ENCODE measurements at regions not wholly inside any gene's neighbourhood (a gene's known extent, or its start where the extent isn't known, plus 50 kb on each side); places are given as distances from the start of the nearest gene placed in this dataset.

GRCh38 chr2:121124330-121124729 lies 160.7 kb downstream of the TFCP2L1 start:
- CTCF ChIA-PET: interaction anchor here (1.0 kb wide), 1 partner anchor 44 kb away, joined by 3 read pairs; no protein-coding TSS in a partner anchor
- no peak overlapping the region for H3K4me2 ChIP-seq (ENCODE audit: insufficient read depth, low read length)
- no peaks in the 10 kb centered on the region for H3K27me3 ChIP-seq (ENCODE audit: control insufficient read depth in 2 of 2, insufficient read depth in 2 of 2, low read length in 2 of 2)
- DNase-seq (ENCODE audit: low read depth, low spot score) (no peak), FAIRE-seq (no peak)
- no peaks in the 10 kb centered on the region for H3K9me3 ChIP-seq (replicated peaks; ENCODE audit: control insufficient read depth, insufficient read depth, low read length)
- H3K27ac ChIP-seq (ENCODE audit: insufficient read depth, low read depth, low read length): no peak overlapping the region
- H3K9ac ChIP-seq (replicated peaks; ENCODE audit: extremely low read depth, insufficient read depth, low read length): no peak overlapping the region
- no peaks in the 10 kb centered on the region for H3K9me1 ChIP-seq (replicated peaks; ENCODE audit: control insufficient read depth, extremely low read depth, insufficient read depth, low read length)
- POLR2A ChIA-PET: no interaction called here
- no peaks in the 10 kb centered on the region for H3K79me2 ChIP-seq (ENCODE audit: control insufficient read depth, insufficient read depth, low read length)
- no TSS peak for BruUV-seq (replicated peaks)
- TF ChIP-seq GATA2 (IDR thresholded peaks at IDR 0.05; ENCODE audit: insufficient read depth, insufficient read length, low read depth, low read length): no peak
- TF ChIP-seq CTCF (IDR thresholded peaks at IDR 0.05; ENCODE audit: extremely low read depth in 1 of 2, insufficient read depth in 1 of 2, low read depth in 1 of 2, low read length in 2 of 2): no peak
- TF ChIP-seq JUN (IDR thresholded peaks at IDR 0.05; ENCODE audit: borderline replicate concordance, insufficient read depth, insufficient read length, low read depth): no peak
- no peak for TF ChIP-seq EZH2 (IDR thresholded peaks at IDR 0.05; ENCODE audit: borderline replicate concordance, low read depth, low read length, severe bottlenecking)
- TF ChIP-seq FOS (IDR thresholded peaks at IDR 0.05; ENCODE audit: borderline replicate concordance, insufficient read depth, low read length): no peak
- no peaks in the 10 kb centered on the region for H3K4me1 ChIP-seq (ENCODE audit: control insufficient read depth, extremely low read depth, insufficient read depth, low read length)
- dilution Hi-C loops (cut with MboI; ENCODE audit: extremely low pct_ligation_motif_present, low sequenced_read_pairs): no loop called here
- H4K20me1 ChIP-seq (replicated peaks; ENCODE audit: control insufficient read depth, extremely low read depth, insufficient read depth, low read length): no peaks in the 10 kb centered on the region
- no peaks in the 10 kb centered on the region for H3K36me3 ChIP-seq (ENCODE audit: control insufficient read depth in 2 of 2, extremely low read depth in 1 of 2, insufficient read depth in 2 of 2, low read length in 2 of 2)
- H3K4me3 ChIP-seq (replicated peaks in 1 of 3; ENCODE audit: insufficient read depth in 1 of 3, low read depth in 1 of 3, low read length in 3 of 3): no peak overlapping the region
- H2AFZ ChIP-seq (ENCODE audit: low read depth, low read length): no peak overlapping the region
- intact Hi-C loops (cut with micrococcal nuclease): loop anchor here (10.0 kb wide), 1 partner anchor 200 kb away; no protein-coding TSS in a partner anchor

DNA sequence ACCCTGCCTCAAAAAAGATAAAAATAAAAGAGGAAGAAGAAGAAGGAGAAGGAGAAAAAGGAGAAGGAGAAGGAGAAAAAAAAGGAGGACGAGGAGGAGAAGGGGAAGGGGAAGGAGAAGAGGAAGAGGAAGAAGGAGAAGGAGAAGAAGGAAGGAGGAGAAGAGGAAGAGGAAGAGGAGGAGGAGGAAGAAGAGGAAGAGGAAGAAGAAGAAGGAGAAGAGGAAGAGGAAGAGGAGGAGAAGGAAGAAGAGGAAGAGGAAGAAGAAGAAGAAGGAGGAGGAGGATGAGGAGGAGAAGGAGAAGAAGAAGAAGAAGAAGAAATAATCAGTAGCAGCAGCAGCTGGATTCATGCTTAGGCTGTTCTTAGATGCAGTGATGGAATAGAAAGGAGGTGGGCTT lies 159.7 kb downstream of the TFCP2L1 start:
- POLR2A ChIA-PET: no interaction called here
- H3K79me2 ChIP-seq (ENCODE audit: control insufficient read depth, insufficient read depth, low read length): no peaks in the 10 kb centered on the region
- no peaks in the 10 kb centered on the region for H3K36me3 ChIP-seq (ENCODE audit: control insufficient read depth in 2 of 2, extremely low read depth in 1 of 2, insufficient read depth in 2 of 2, low read length in 2 of 2)
- H3K9me1 ChIP-seq (replicated peaks; ENCODE audit: control insufficient read depth, extremely low read depth, insufficient read depth, low read length): no peaks in the 10 kb centered on the region
- DNase-seq (ENCODE audit: low read depth, low spot score): no peak
- FAIRE-seq: no peak
- no peak overlapping the region for H3K9ac ChIP-seq (replicated peaks; ENCODE audit: extremely low read depth, insufficient read depth, low read length)
- no peaks in the 10 kb centered on the region for H3K9me3 ChIP-seq (replicated peaks; ENCODE audit: control insufficient read depth, insufficient read depth, low read length)
- no peak overlapping the region for H3K4me3 ChIP-seq (replicated peaks in 1 of 3; ENCODE audit: insufficient read depth in 1 of 3, low read depth in 1 of 3, low read length in 3 of 3)
- no peaks in the 10 kb centered on the region for H4K20me1 ChIP-seq (replicated peaks; ENCODE audit: control insufficient read depth, extremely low read depth, insufficient read depth, low read length)
- BruUV-seq (replicated peaks): no TSS peak
- intact Hi-C loops (cut with micrococcal nuclease) (loop anchor here (10.0 kb wide), 1 partner anchor 199 kb away; no protein-coding TSS in a partner anchor), dilution Hi-C loops (cut with MboI; ENCODE audit: extremely low pct_ligation_motif_present, low sequenced_read_pairs) (no loop called here)
- H3K4me1 ChIP-seq (ENCODE audit: control insufficient read depth, extremely low read depth, insufficient read depth, low read length): no peaks in the 10 kb centered on the region
- CTCF ChIA-PET: no interaction called here
- no peak overlapping the region for H3K4me2 ChIP-seq (ENCODE audit: insufficient read depth, low read length)
- no peak overlapping the region for H3K27ac ChIP-seq (ENCODE audit: insufficient read depth, low read depth, low read length)
- TF ChIP-seq GATA2 (IDR thresholded peaks at IDR 0.05; ENCODE audit: insufficient read depth, insufficient read length, low read depth, low read length): no peak
- TF ChIP-seq POLR2A (IDR thresholded peaks at IDR 0.05; ENCODE audit: low read depth, low read length): no peak
- no peak for TF ChIP-seq MYC (IDR thresholded peaks at IDR 0.05; ENCODE audit: low read depth, low read length)
- TF ChIP-seq EZH2 (IDR thresholded peaks at IDR 0.05; ENCODE audit: borderline replicate concordance, low read depth, low read length, severe bottlenecking): no peak
- no peak for TF ChIP-seq JUN (IDR thresholded peaks at IDR 0.05; ENCODE audit: borderline replicate concordance, insufficient read depth, insufficient read length, low read depth)
- no peak for TF ChIP-seq POLR2AphosphoS5 (IDR thresholded peaks at IDR 0.05; ENCODE audit: insufficient read depth, low read depth, low read length)
- TF ChIP-seq FOS (IDR thresholded peaks at IDR 0.05; ENCODE audit: borderline replicate concordance, insufficient read depth, low read length): no peak
- no peak for TF ChIP-seq CTCF (IDR thresholded peaks at IDR 0.05; ENCODE audit: extremely low read depth in 1 of 2, insufficient read depth in 1 of 2, low read depth in 1 of 2, low read length in 2 of 2)
- TF ChIP-seq, protein P1, sequence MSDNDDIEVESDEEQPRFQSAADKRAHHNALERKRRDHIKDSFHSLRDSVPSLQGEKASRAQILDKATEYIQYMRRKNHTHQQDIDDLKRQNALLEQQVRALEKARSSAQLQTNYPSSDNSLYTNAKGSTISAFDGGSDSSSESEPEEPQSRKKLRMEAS (IDR thresholded peaks at IDR 0.05; ENCODE audit: insufficient read depth, insufficient read length): no peak
- no peaks in the 10 kb centered on the region for H3K27me3 ChIP-seq (ENCODE audit: control insufficient read depth in 2 of 2, insufficient read depth in 2 of 2, low read length in 2 of 2)
- no peak overlapping the region for H2AFZ ChIP-seq (ENCODE audit: low read depth, low read length)
